ENCODE measurements at regions not wholly inside any gene's neighbourhood (a gene's known extent, or its start where the extent isn't known, plus 50 kb on each side); places are given as distances from the start of the nearest gene placed in this dataset.

GRCh38 chr18:30245766-30246455 is 796.6 kb downstream of the DSC3 start:
- no peak overlapping the region for H3K9ac ChIP-seq (ENCODE audit: low read depth, low read length)
- TF ChIP-seq EZH2 (IDR thresholded peaks at IDR 0.05; ENCODE audit: borderline replicate concordance, low read depth, low read length, severe bottlenecking): no peak
- TF ChIP-seq, protein P1, sequence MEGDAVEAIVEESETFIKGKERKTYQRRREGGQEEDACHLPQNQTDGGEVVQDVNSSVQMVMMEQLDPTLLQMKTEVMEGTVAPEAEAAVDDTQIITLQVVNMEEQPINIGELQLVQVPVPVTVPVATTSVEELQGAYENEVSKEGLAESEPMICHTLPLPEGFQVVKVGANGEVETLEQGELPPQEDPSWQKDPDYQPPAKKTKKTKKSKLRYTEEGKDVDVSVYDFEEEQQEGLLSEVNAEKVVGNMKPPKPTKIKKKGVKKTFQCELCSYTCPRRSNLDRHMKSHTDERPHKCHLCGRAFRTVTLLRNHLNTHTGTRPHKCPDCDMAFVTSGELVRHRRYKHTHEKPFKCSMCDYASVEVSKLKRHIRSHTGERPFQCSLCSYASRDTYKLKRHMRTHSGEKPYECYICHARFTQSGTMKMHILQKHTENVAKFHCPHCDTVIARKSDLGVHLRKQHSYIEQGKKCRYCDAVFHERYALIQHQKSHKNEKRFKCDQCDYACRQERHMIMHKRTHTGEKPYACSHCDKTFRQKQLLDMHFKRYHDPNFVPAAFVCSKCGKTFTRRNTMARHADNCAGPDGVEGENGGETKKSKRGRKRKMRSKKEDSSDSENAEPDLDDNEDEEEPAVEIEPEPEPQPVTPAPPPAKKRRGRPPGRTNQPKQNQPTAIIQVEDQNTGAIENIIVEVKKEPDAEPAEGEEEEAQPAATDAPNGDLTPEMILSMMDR (IDR thresholded peaks at IDR 0.05; ENCODE audit: borderline replicate concordance, extremely low read depth, low read length, poor library complexity, severe bottlenecking): no peak
- H3K36me3 ChIP-seq (ENCODE audit: insufficient read depth, low read length): no peaks in the 10 kb centered on the region
- H3K4me1 ChIP-seq (ENCODE audit: insufficient read depth, low read length): no peaks in the 10 kb centered on the region
- DNase-seq: no peak
- no peaks in the 10 kb centered on the region for H3K27me3 ChIP-seq (ENCODE audit: insufficient read depth, low read length, poor library complexity)
- H3K4me3 ChIP-seq (ENCODE audit: low read depth in 1 of 2, low read length in 2 of 2): no peak overlapping the region
- ATAC-seq (ENCODE audit: insufficient read depth, low read depth): no peak
- H4K20me1 ChIP-seq (ENCODE audit: insufficient read depth, low read length): no peaks in the 10 kb centered on the region
- no peak overlapping the region for H2AFZ ChIP-seq (ENCODE audit: low read depth, low read length)
- no peaks in the 10 kb centered on the region for H3K79me2 ChIP-seq (ENCODE audit: insufficient read depth, low read length)
- no peak overlapping the region for H3K27ac ChIP-seq (ENCODE audit: low read length)
- H3K4me2 ChIP-seq (ENCODE audit: insufficient read depth, low read length): no peak overlapping the region
- no peaks in the 10 kb centered on the region for H3K9me3 ChIP-seq (ENCODE audit: insufficient read depth, low read length, severe bottlenecking)

DNA sequence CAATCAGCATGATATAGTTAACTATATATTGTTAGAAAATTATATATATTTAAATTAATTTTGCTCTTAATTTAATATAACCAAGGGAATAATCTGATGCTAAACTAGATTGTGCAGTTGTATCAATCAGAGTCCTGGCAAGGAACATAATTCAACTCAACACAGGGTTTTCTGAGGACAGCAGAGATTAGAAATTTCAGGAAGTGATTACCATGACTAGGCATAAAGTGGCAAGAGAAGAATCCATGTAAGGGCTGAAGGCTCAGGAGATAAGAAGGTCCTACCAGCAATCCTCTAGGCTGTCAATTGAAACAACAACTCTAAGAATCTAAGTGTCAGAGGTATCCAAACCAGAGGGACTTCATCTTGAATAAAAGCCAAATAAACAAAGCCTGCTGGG is 807.8 kb downstream of the DSC3 start:
- Histone ChIP-seq H3K9ac (ENCODE audit: low read depth, low read length) (no peak overlapping the region), H3K27ac (ENCODE audit: low read length) (no peak overlapping the region), H2AFZ (ENCODE audit: low read depth, low read length) (no peak overlapping the region), H3K79me2 (ENCODE audit: insufficient read depth, low read length) (no peaks in the 10 kb centered on the region), H4K20me1 (ENCODE audit: insufficient read depth, low read length) (no peaks in the 10 kb centered on the region), H3K4me2 (ENCODE audit: insufficient read depth, low read length) (no peak overlapping the region), H3K4me3 (ENCODE audit: low read depth in 1 of 2, low read length in 2 of 2) (no peak overlapping the region), H3K9me3 (ENCODE audit: insufficient read depth, low read length, severe bottlenecking) (no peaks in the 10 kb centered on the region), H3K27me3 (ENCODE audit: insufficient read depth, low read length, poor library complexity) (no peaks in the 10 kb centered on the region), H3K36me3 (ENCODE audit: insufficient read depth, low read length) (no peaks in the 10 kb centered on the region), H3K4me1 (ENCODE audit: insufficient read depth, low read length) (no peaks in the 10 kb centered on the region)
- TF ChIP-seq EZH2 (IDR thresholded peaks at IDR 0.05; ENCODE audit: borderline replicate concordance, low read depth, low read length, severe bottlenecking): no peak
- TF ChIP-seq, protein P1 (IDR thresholded peaks at IDR 0.05; ENCODE audit: borderline replicate concordance, extremely low read depth, low read length, poor library complexity, severe bottlenecking): no peak
- DNase-seq (no peak), ATAC-seq (ENCODE audit: insufficient read depth, low read depth) (no peak)

DNA sequence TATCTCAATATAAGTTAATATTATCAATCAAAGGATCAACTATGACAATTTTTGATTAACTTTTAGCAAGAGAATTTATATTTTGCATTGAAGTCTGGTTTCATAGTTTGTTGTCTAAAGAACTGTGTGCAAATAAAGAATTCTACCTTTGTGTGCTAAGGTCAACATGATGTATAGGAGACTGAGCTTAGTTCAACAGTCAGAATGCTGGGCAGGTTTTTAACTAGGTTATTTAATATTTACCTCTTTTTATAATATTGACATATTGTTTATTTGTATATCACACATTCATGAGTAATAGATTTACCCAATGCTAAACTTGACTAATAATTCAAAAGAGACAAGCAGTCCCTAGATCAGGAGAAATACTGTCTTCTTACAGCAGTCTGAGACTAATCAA is 831.4 kb downstream of the DSC3 start:
- Histone ChIP-seq H3K36me3 (ENCODE audit: insufficient read depth, low read length) (no peaks in the 10 kb centered on the region), H3K4me2 (ENCODE audit: insufficient read depth, low read length) (no peak overlapping the region), H3K4me1 (ENCODE audit: insufficient read depth, low read length) (no peaks in the 10 kb centered on the region), H3K27ac (ENCODE audit: low read length) (no peak overlapping the region), H2AFZ (ENCODE audit: low read depth, low read length) (no peak overlapping the region), H3K9ac (ENCODE audit: low read depth, low read length) (no peak overlapping the region), H3K27me3 (ENCODE audit: insufficient read depth, low read length, poor library complexity) (no peaks in the 10 kb centered on the region), H4K20me1 (ENCODE audit: insufficient read depth, low read length) (no peaks in the 10 kb centered on the region), H3K4me3 (ENCODE audit: low read depth in 1 of 2, low read length in 2 of 2) (no peak overlapping the region), H3K9me3 (ENCODE audit: insufficient read depth, low read length, severe bottlenecking) (no peaks in the 10 kb centered on the region), H3K79me2 (ENCODE audit: insufficient read depth, low read length) (no peaks in the 10 kb centered on the region)
- TF ChIP-seq, protein P1 (IDR thresholded peaks at IDR 0.05; ENCODE audit: borderline replicate concordance, extremely low read depth, low read length, poor library complexity, severe bottlenecking): no peak
- TF ChIP-seq EZH2 (IDR thresholded peaks at IDR 0.05; ENCODE audit: borderline replicate concordance, low read depth, low read length, severe bottlenecking): no peak
- DNase-seq (no peak), ATAC-seq (ENCODE audit: insufficient read depth, low read depth) (no peak)
